WTC11 (cell line): ENCODE measurements at regions not wholly inside any gene's neighbourhood (a gene's known extent, or its start where the extent isn't known, plus 50 kb on each side); places are given as distances from the start of the nearest gene placed in this dataset.

ENCODE experiments used
- ATF3 ChIP-seq: sonication (generic); formaldehyde crosslinking; conservative IDR thresholded peaks from 2 replicates; pipeline ENCODE4 v1.8.1; 2022; ENCODE audit warnings: mild to moderate bottlenecking, missing genetic modification reagents
- CREM ChIP-seq: sonication (generic); formaldehyde crosslinking; IDR thresholded peaks from 2 replicates; pipeline ENCODE4 v1.8.1; 2022; ENCODE audit warnings: mild to moderate bottlenecking, missing genetic modification reagents, moderate library complexity
- E2F5 ChIP-seq: sonication (generic); formaldehyde crosslinking; IDR thresholded peaks from 2 replicates; pipeline ENCODE4 v1.8.1; 2022; ENCODE audit warnings: mild to moderate bottlenecking, moderate library complexity, missing genetic modification reagents
- ETV6 ChIP-seq: sonication (generic); formaldehyde crosslinking; IDR thresholded peaks from 2 replicates; pipeline ENCODE4 v1.8.1; 2022; ENCODE audit warnings: mild to moderate bottlenecking, missing genetic modification reagents
- MLX ChIP-seq: sonication (generic); formaldehyde crosslinking; IDR thresholded peaks from 2 replicates; pipeline ENCODE4 v1.8.1; 2023; ENCODE audit warnings: mild to moderate bottlenecking, missing genetic modification reagents, moderate library complexity
- TEAD4 ChIP-seq: sonication (generic); formaldehyde crosslinking; IDR thresholded peaks from 2 replicates; pipeline ENCODE4 v1.8.0; 2022; ENCODE audit warnings: mild to moderate bottlenecking, missing genetic modification reagents
- TF ChIP-seq, protein P1 (sequence below): fragments of 200-600 bp; IDR thresholded peaks from 2 replicates; pipeline ENCODE4 v1.8.0; 2022; ENCODE audit warnings: antibody characterized with exemption
- TF ChIP-seq, protein P2 (sequence below): sonication (generic); formaldehyde crosslinking; IDR thresholded peaks from 2 replicates; pipeline ENCODE4 v1.8.0; 2022; ENCODE audit warnings: mild to moderate bottlenecking, missing genetic modification reagents
- TF ChIP-seq, protein P3 (sequence below): sonication (generic); formaldehyde crosslinking; IDR thresholded peaks from 2 replicates; pipeline ENCODE4 v1.8.0; 2022; ENCODE audit warnings: missing genetic modification reagents

DNA sequence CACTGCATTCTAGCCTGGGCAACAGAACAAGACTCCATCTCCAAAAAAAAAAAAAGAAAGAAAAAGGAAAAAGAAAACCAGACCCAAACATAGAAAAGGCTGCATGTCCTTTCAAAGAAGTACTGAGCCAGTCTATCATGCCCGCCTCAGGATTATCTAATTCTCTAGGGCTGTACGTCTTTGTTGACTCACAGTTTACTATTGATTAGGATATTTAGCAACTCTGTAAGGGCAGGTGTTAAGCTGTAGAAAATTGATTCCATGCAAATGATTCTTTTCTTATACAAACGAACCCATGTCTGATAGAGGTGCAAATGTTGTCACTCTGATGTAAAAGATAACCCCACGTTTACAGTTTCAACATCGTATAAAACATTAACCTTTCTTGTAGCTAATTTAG is 209.0 kb downstream of the TTLL2 start:
- TF ChIP-seq TEAD4 (CRISPR knock-in tag) (no peak), E2F5 (CRISPR knock-in tag) (no peak), ATF3 (no peak), MLX (no peak), CREM (CRISPR knock-in tag) (no peak), ETV6 (CRISPR knock-in tag) (no peak)
- TF ChIP-seq, protein P1, sequence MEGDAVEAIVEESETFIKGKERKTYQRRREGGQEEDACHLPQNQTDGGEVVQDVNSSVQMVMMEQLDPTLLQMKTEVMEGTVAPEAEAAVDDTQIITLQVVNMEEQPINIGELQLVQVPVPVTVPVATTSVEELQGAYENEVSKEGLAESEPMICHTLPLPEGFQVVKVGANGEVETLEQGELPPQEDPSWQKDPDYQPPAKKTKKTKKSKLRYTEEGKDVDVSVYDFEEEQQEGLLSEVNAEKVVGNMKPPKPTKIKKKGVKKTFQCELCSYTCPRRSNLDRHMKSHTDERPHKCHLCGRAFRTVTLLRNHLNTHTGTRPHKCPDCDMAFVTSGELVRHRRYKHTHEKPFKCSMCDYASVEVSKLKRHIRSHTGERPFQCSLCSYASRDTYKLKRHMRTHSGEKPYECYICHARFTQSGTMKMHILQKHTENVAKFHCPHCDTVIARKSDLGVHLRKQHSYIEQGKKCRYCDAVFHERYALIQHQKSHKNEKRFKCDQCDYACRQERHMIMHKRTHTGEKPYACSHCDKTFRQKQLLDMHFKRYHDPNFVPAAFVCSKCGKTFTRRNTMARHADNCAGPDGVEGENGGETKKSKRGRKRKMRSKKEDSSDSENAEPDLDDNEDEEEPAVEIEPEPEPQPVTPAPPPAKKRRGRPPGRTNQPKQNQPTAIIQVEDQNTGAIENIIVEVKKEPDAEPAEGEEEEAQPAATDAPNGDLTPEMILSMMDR = no peak
- TF ChIP-seq, protein P2, sequence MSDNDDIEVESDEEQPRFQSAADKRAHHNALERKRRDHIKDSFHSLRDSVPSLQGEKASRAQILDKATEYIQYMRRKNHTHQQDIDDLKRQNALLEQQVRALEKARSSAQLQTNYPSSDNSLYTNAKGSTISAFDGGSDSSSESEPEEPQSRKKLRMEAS (CRISPR knock-in tag) = no peak
- TF ChIP-seq, protein P3, sequence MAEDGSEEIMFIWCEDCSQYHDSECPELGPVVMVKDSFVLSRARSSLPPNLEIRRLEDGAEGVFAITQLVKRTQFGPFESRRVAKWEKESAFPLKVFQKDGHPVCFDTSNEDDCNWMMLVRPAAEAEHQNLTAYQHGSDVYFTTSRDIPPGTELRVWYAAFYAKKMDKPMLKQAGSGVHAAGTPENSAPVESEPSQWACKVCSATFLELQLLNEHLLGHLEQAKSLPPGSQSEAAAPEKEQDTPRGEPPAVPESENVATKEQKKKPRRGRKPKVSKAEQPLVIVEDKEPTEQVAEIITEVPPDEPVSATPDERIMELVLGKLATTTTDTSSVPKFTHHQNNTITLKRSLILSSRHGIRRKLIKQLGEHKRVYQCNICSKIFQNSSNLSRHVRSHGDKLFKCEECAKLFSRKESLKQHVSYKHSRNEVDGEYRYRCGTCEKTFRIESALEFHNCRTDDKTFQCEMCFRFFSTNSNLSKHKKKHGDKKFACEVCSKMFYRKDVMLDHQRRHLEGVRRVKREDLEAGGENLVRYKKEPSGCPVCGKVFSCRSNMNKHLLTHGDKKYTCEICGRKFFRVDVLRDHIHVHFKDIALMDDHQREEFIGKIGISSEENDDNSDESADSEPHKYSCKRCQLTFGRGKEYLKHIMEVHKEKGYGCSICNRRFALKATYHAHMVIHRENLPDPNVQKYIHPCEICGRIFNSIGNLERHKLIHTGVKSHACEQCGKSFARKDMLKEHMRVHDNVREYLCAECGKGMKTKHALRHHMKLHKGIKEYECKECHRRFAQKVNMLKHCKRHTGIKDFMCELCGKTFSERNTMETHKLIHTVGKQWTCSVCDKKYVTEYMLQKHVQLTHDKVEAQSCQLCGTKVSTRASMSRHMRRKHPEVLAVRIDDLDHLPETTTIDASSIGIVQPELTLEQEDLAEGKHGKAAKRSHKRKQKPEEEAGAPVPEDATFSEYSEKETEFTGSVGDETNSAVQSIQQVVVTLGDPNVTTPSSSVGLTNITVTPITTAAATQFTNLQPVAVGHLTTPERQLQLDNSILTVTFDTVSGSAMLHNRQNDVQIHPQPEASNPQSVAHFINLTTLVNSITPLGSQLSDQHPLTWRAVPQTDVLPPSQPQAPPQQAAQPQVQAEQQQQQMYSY (CRISPR knock-in tag) = no peak
